H1 (cell line): ENCODE measurements at regions not wholly inside any gene's neighbourhood (a gene's known extent, or its start where the extent isn't known, plus 50 kb on each side); places are given as distances from the start of the nearest gene placed in this dataset.
A peak's percentile ranks its signal among the peaks of the same experiment; 100 is the strongest.

Experiments
- CTCF ChIA-PET: fragments of 300-600 bp; sonication (Branson Sonifier 250); formaldehyde crosslinking; loops from one replicate; lab custom pipeline; 2021; ENCODE audit not compliant: partially characterized antibody; lab: Charles Lee
- POLR2A ChIA-PET: fragments of 300-600 bp; sonication (Branson Sonifier 250); formaldehyde crosslinking; loops from one replicate; lab custom pipeline; 2021; ENCODE audit warnings: inconsistent platforms; ENCODE audit not compliant: partially characterized antibody; lab: Charles Lee
- DNase-seq, 2 experiments: peaks; one replicate each; pipeline versions ENCODE4 v3.0.0 to v3.0.0-alpha.2; 2010 to 2022; ENCODE audit warnings: low spot score in 2 of 2, low read depth in 1 of 2, mixed read lengths in 1 of 2
- FAIRE-seq: peaks from 2 replicates; lab custom pipeline; 2011; peaks lifted over from hg19 to GRCh38; lab: Jason Lieb, UNC
- H2AFZ ChIP-seq: 2 replicates; pipeline ENCODE4 v1.8.1; 2012; ENCODE audit warnings: low read length, inconsistent platforms
- H2AK5ac ChIP-seq: 2 replicates; pipeline ENCODE4 v1.6.1; 2013; ENCODE audit warnings: low read depth, low read length
- H2BK120ac ChIP-seq: replicated peaks from 2 replicates; pipeline ENCODE3; 2013; ENCODE audit warnings: low read depth, low read length, inconsistent platforms
- H2BK12ac ChIP-seq: 2 replicates; pipeline ENCODE4 v1.6.1; 2013; ENCODE audit warnings: low read depth, low read length
- H2BK15ac ChIP-seq: 2 replicates; pipeline ENCODE4 v1.6.1; 2013; ENCODE audit warnings: low read length
- H2BK20ac ChIP-seq: 2 replicates; pipeline ENCODE4 v1.6.1; 2013; ENCODE audit warnings: low read length
- H2BK5ac ChIP-seq: 2 replicates; pipeline ENCODE4 v1.6.1; 2013; ENCODE audit warnings: low read depth, low read length
- H3K14ac ChIP-seq: 2 replicates; pipeline ENCODE4 v1.6.1; 2013; ENCODE audit warnings: inconsistent platforms; ENCODE audit not compliant: insufficient read length
- H3K18ac ChIP-seq: 2 replicates; pipeline ENCODE4 v1.6.1; 2013; ENCODE audit warnings: low read length; ENCODE audit errors: extremely low read depth
- H3K23ac ChIP-seq: 2 replicates; pipeline ENCODE4 v1.6.1; 2013; ENCODE audit warnings: inconsistent platforms; ENCODE audit not compliant: insufficient read length
- H3K23me2 ChIP-seq: 2 replicates; pipeline ENCODE4 v1.6.1; 2013; ENCODE audit warnings: low read depth, low read length
- H3K27ac ChIP-seq: 2 replicates; pipeline ENCODE4 v1.6.1; 2011; ENCODE audit warnings: low read depth, low read length, inconsistent platforms
- H3K27me3 ChIP-seq, 4 experiments: replicated peaks in 1 of 4; 1 replicate in 1 of 4; 2 replicates in 3 of 4; pipeline versions ENCODE4 v1.6.1 to v1.8.1; 2011 to 2013; ENCODE audit warnings: low read length in 3 of 4, mild to moderate bottlenecking in 3 of 4, inconsistent platforms in 2 of 4, mixed read lengths in 2 of 4, moderate library complexity in 1 of 4; ENCODE audit not compliant: control insufficient read depth in 3 of 4, insufficient read depth in 3 of 4; ENCODE audit errors: extremely low read depth in 1 of 4
- H3K36me3 ChIP-seq, 4 experiments: 2 replicates each; pipeline versions ENCODE4 v1.6.1 to v1.8.1; 2011 to 2013; ENCODE audit warnings: mild to moderate bottlenecking in 4 of 4, low read length in 3 of 4, moderate library complexity in 2 of 4, control low read depth in 1 of 4, inconsistent platforms in 1 of 4; ENCODE audit not compliant: insufficient read depth in 4 of 4, control insufficient read depth in 2 of 4
- H3K4ac ChIP-seq: replicated peaks from 2 replicates; pipeline ENCODE3; 2013; ENCODE audit warnings: low read length, low read depth, mixed read lengths, inconsistent platforms; ENCODE audit not compliant: insufficient read length
- H3K4me1 ChIP-seq, 4 experiments: replicated peaks in 1 of 4; 1 replicate in 1 of 4; 2 replicates in 3 of 4; pipeline versions ENCODE4 v1.6.1 to v1.8.1; 2011 to 2013; ENCODE audit warnings: low read length in 3 of 4, inconsistent platforms in 2 of 4, mixed read lengths in 1 of 4; ENCODE audit not compliant: insufficient read depth in 4 of 4, control insufficient read depth in 3 of 4
- H3K4me2 ChIP-seq, 2 experiments: 2 replicates each; pipeline versions ENCODE4 v1.6.1 to v1.8.1; 2011 to 2013; ENCODE audit warnings: low read depth in 2 of 2, low read length in 2 of 2, control low read depth in 1 of 2, inconsistent platforms in 1 of 2, mild to moderate bottlenecking in 1 of 2; ENCODE audit not compliant: insufficient read depth in 1 of 2
- H3K4me3 ChIP-seq, 4 experiments: fragments of 200-600, 300-600 bp in 1 of 4; sonication (generic), shearing (Covaris generic), sonication (Bioruptor Twin) in 1 of 4; 2 replicates each; pipeline versions ENCODE4 v1.5.1 to v1.8.1; 2011 to 2016; ENCODE audit warnings: low read length in 4 of 4, low read depth in 3 of 4, control low read depth in 2 of 4, inconsistent platforms in 2 of 4, mild to moderate bottlenecking in 2 of 4, mixed read lengths in 1 of 4, moderate library complexity in 1 of 4; ENCODE audit not compliant: insufficient read depth in 2 of 4; ENCODE audit errors: extremely low read depth in 1 of 4
- H3K56ac ChIP-seq: replicated peaks from 2 replicates; pipeline ENCODE3; 2013; ENCODE audit warnings: low read depth, mild to moderate bottlenecking, mixed read lengths, low read length, inconsistent platforms; ENCODE audit not compliant: insufficient read length
- H3K79me1 ChIP-seq: 2 replicates; pipeline ENCODE4 v1.6.1; 2013; ENCODE audit warnings: low read depth, low read length, control low read depth
- H3K79me2 ChIP-seq, 2 experiments: 2 replicates each; pipeline versions ENCODE4 v1.6.1 to v1.8.1; 2012 to 2013; ENCODE audit warnings: low read length in 2 of 2, mild to moderate bottlenecking in 2 of 2, inconsistent platforms in 1 of 2; ENCODE audit not compliant: insufficient read depth in 2 of 2, control insufficient read depth in 1 of 2
- H3K9ac ChIP-seq, 4 experiments: replicated peaks in 1 of 4; 1 replicate in 1 of 4; 2 replicates in 3 of 4; pipeline versions ENCODE4 v1.6.1 to v1.8.1; 2011 to 2013; ENCODE audit warnings: low read depth in 3 of 4, low read length in 3 of 4, control low read depth in 2 of 4, mild to moderate bottlenecking in 2 of 4, moderate library complexity in 2 of 4, inconsistent platforms in 1 of 4; ENCODE audit errors: extremely low read depth in 1 of 4
- H3K9me3 ChIP-seq, 2 experiments: 2 replicates each; pipeline versions ENCODE4 v1.6.1 to v1.8.1; 2012 to 2013; ENCODE audit warnings: mild to moderate bottlenecking in 2 of 2, moderate library complexity in 2 of 2, control low read depth in 1 of 2, inconsistent platforms in 1 of 2, low read depth in 1 of 2, low read length in 1 of 2, mixed read lengths in 1 of 2; ENCODE audit not compliant: insufficient read depth in 2 of 2
- H4K20me1 ChIP-seq, 2 experiments: replicated peaks in 1 of 2; 2 replicates each; pipeline versions ENCODE3 to v1.8.1; 2011 to 2013; ENCODE audit warnings: inconsistent platforms in 2 of 2, low read length in 2 of 2, mild to moderate bottlenecking in 1 of 2; ENCODE audit not compliant: insufficient read depth in 2 of 2, control insufficient read depth in 1 of 2
- H4K5ac ChIP-seq: 2 replicates; pipeline ENCODE4 v1.6.1; 2013; ENCODE audit warnings: low read length, low read depth, mixed read lengths, inconsistent platforms; ENCODE audit not compliant: insufficient read length
- H4K8ac ChIP-seq: 2 replicates; pipeline ENCODE4 v1.8.0; 2013; ENCODE audit warnings: mild to moderate bottlenecking, moderate library complexity, low read length, inconsistent platforms; ENCODE audit not compliant: insufficient read depth; ENCODE audit errors: extremely low read depth
- H4K91ac ChIP-seq: replicated peaks from 2 replicates; pipeline ENCODE3; 2013; ENCODE audit warnings: low read length, mixed read lengths, inconsistent platforms; ENCODE audit not compliant: insufficient read length
- ASH2L ChIP-seq: fragments of 200-600, 300-600 bp; sonication (generic); IDR thresholded peaks from one replicate; pipeline ENCODE4 v1.7.1; 2017; ENCODE audit warnings: low read length
- BCL11A ChIP-seq, 2 experiments: IDR thresholded peaks; one replicate each; pipeline ENCODE4 v1.6.1; 2011; ENCODE audit warnings: low read depth in 2 of 2, low read length in 2 of 2, mild to moderate bottlenecking in 2 of 2
- EP300 ChIP-seq, 2 experiments: IDR thresholded peaks; 1 replicate in 1 of 2; 2 replicates in 1 of 2; pipeline ENCODE4 v1.6.1; 2011 to 2012; ENCODE audit warnings: low read depth in 2 of 2, low read length in 2 of 2, mild to moderate bottlenecking in 2 of 2, borderline replicate concordance in 1 of 2, inconsistent platforms in 1 of 2, moderate library complexity in 1 of 2
- GABPA ChIP-seq: IDR thresholded peaks from 2 replicates; pipeline ENCODE4 v1.6.1; 2011; ENCODE audit warnings: mild to moderate bottlenecking, low read length, moderate library complexity, borderline replicate concordance; ENCODE audit not compliant: insufficient read depth
- HDAC6 ChIP-seq: IDR thresholded peaks from one replicate; pipeline ENCODE4 v1.7.1; 2012; ENCODE audit warnings: low read depth, mild to moderate bottlenecking, inconsistent platforms, low read length, moderate library complexity
- JUN ChIP-seq: IDR thresholded peaks from 2 replicates; pipeline ENCODE4 v1.6.1; 2011; ENCODE audit warnings: low read depth, mild to moderate bottlenecking, improper control_type of control experiment, low read length
- KDM4A ChIP-seq: IDR thresholded peaks from one replicate; pipeline ENCODE4 v1.7.1; 2012; ENCODE audit warnings: low read depth, mild to moderate bottlenecking, moderate library complexity, low read length, inconsistent platforms; ENCODE audit not compliant: severe bottlenecking
- PHF8 ChIP-seq: fragments of 200-600 bp; sonication (generic); conservative IDR thresholded peaks from 2 replicates; pipeline ENCODE4 v1.7.1; 2012; ENCODE audit warnings: low read depth, mild to moderate bottlenecking, inconsistent platforms, low read length, moderate library complexity
- POLR2A ChIP-seq, 2 experiments: IDR thresholded peaks; 1 replicate in 1 of 2; 2 replicates in 1 of 2; pipeline ENCODE4 v1.6.1; 2011; ENCODE audit warnings: low read depth in 2 of 2, low read length in 2 of 2, mild to moderate bottlenecking in 2 of 2; ENCODE audit errors: control extremely low read depth in 1 of 2
- RFX5 ChIP-seq: IDR thresholded peaks from 2 replicates; pipeline ENCODE4 v1.6.1; 2011; ENCODE audit warnings: low read depth, low read length, improper control_type of control experiment, borderline replicate concordance
- TAF7 ChIP-seq: optimal IDR thresholded peaks from 2 replicates; pipeline ENCODE3; 2011; ENCODE audit warnings: low read depth, mild to moderate bottlenecking, inconsistent platforms, low read length, moderate library complexity, borderline replicate concordance
- TCF12 ChIP-seq: IDR thresholded peaks from 2 replicates; pipeline ENCODE4 v1.6.1; 2011; ENCODE audit warnings: low read depth, mild to moderate bottlenecking, low read length
- TEAD4 ChIP-seq: IDR thresholded peaks from 2 replicates; pipeline ENCODE4 v1.6.1; 2012; ENCODE audit warnings: low read depth, low read length, inconsistent platforms, mixed read lengths
- WGBS, 2 experiments: shearing (Covaris generic) in 1 of 2; methylation state at CpG; one replicate each; pipeline versions ENCODE4 v1.1.6 to v1.1.7; 2013 to 2015; ENCODE audit warnings: low lambda C conversion rate in 2 of 2, mixed read lengths in 2 of 2, inconsistent platforms in 1 of 2, low coverage in 1 of 2, missing lambda C conversion rate in 1 of 2; ENCODE audit not compliant: insufficient replicate concordance in 2 of 2, insufficient coverage in 1 of 2, insufficient read length in 1 of 2; ENCODE audit errors: extremely low coverage in 1 of 2, missing lambda C conversion rate in 1 of 2; 5-methylcytosine and 5-hydroxymethylcytosine counted together

GRCh38 chr7:156475666-156476065, 164.9 kb upstream of the RNF32 start:
- Histone ChIP-seq H3K4me1 (peaks cover 0 to 3% (median 0%) of the 10 kb centered on the region in 4 experiments; a peak in 1 of 7 replicates), H3K23me2 (no peaks in the 10 kb centered on the region), H3K4me3 (no peak overlapping the region), H3K27ac (no peak overlapping the region), H3K27me3 (no peaks in the 10 kb centered on the region), H2BK120ac (no peak overlapping the region), H3K9me3 (no peaks in the 10 kb centered on the region), H4K20me1 (no peaks in the 10 kb centered on the region), H3K79me2 (no peaks in the 10 kb centered on the region), H3K9ac (no peak overlapping the region), H3K4ac (no peak overlapping the region), H2AK5ac (no peak overlapping the region), H3K79me1 (no peaks in the 10 kb centered on the region), H2BK20ac (no peak overlapping the region), H3K14ac (no peak overlapping the region), H4K8ac (no peak overlapping the region), H3K4me2 (no peak overlapping the region), H3K23ac (no peak overlapping the region), H3K56ac (no peak overlapping the region), H2AFZ (no peak overlapping the region), H3K36me3 (no peaks in the 10 kb centered on the region), H4K5ac (no peak overlapping the region), H2BK15ac (0 out of 2 replicates have a peak overlapping the region, but pooled peaks have one; percentile 20), H3K18ac (no peak overlapping the region), H2BK12ac (no peak overlapping the region), H2BK5ac (no peak overlapping the region), H4K91ac (no peak overlapping the region)
- DNase-seq: no peak
- FAIRE-seq: no peak
- CTCF ChIA-PET: interaction anchor here (0.6 to 2.4 kb wide), 6 partner anchors 10 to 679 kb away, joined by 3 to 7 read pairs (median 3); no protein-coding TSS in a partner anchor
- POLR2A ChIA-PET: no interaction called here
- TF ChIP-seq ASH2L: no peak
- no peak for TF ChIP-seq TEAD4
- TF ChIP-seq HDAC6: no peak
- TF ChIP-seq GABPA: no peak
- no peak for TF ChIP-seq BCL11A (IDR thresholded peaks at IDR 0.05; ENCODE audit: low read depth in 2 of 2, low read length in 2 of 2)
- TF ChIP-seq TAF7: no peak
- TF ChIP-seq RFX5: no peak
- TF ChIP-seq PHF8: no peak
- no peak for TF ChIP-seq JUN
- no peak for TF ChIP-seq KDM4A
- no peak for TF ChIP-seq EP300 (IDR thresholded peaks at IDR 0.05; ENCODE audit: borderline replicate concordance in 1 of 2, low read depth in 2 of 2, low read length in 2 of 2)
- no peak for TF ChIP-seq POLR2A (IDR thresholded peaks at IDR 0.05; ENCODE audit: control extremely low read depth in 1 of 2, low read depth in 2 of 2, low read length in 2 of 2)
- no peak for TF ChIP-seq TCF12
- 94% methylated on average over 5 of the region's 5 CpGs; no CpG with 5 or more reads in 1 of the 2 experiments for WGBS, 2 experiments
